H1 (cell line): ENCODE measurements at regions not wholly inside any gene's neighbourhood (a gene's known extent, or its start where the extent isn't known, plus 50 kb on each side); places are given as distances from the start of the nearest gene placed in this dataset.

Experiments
- CTCF ChIA-PET: fragments of 300-600 bp; sonication (Branson Sonifier 250); formaldehyde crosslinking; loops from one replicate; lab custom pipeline; 2021; ENCODE audit not compliant: partially characterized antibody; lab: Charles Lee
- POLR2A ChIA-PET: fragments of 300-600 bp; sonication (Branson Sonifier 250); formaldehyde crosslinking; loops from one replicate; lab custom pipeline; 2021; ENCODE audit warnings: inconsistent platforms; ENCODE audit not compliant: partially characterized antibody; lab: Charles Lee
- DNase-seq, 2 experiments: peaks; one replicate each; pipeline versions ENCODE4 v3.0.0 to v3.0.0-alpha.2; 2010 to 2022; ENCODE audit warnings: low spot score in 2 of 2, low read depth in 1 of 2, mixed read lengths in 1 of 2
- FAIRE-seq: peaks from 2 replicates; lab custom pipeline; 2011; peaks lifted over from hg19 to GRCh38; lab: Jason Lieb, UNC
- H2AFZ ChIP-seq: 2 replicates; pipeline ENCODE4 v1.8.1; 2012; ENCODE audit warnings: low read length, inconsistent platforms
- H2AK5ac ChIP-seq: 2 replicates; pipeline ENCODE4 v1.6.1; 2013; ENCODE audit warnings: low read depth, low read length
- H2BK120ac ChIP-seq: replicated peaks from 2 replicates; pipeline ENCODE3; 2013; ENCODE audit warnings: low read depth, low read length, inconsistent platforms
- H2BK12ac ChIP-seq: 2 replicates; pipeline ENCODE4 v1.6.1; 2013; ENCODE audit warnings: low read depth, low read length
- H2BK15ac ChIP-seq: 2 replicates; pipeline ENCODE4 v1.6.1; 2013; ENCODE audit warnings: low read length
- H2BK20ac ChIP-seq: 2 replicates; pipeline ENCODE4 v1.6.1; 2013; ENCODE audit warnings: low read length
- H2BK5ac ChIP-seq: 2 replicates; pipeline ENCODE4 v1.6.1; 2013; ENCODE audit warnings: low read depth, low read length
- H3K14ac ChIP-seq: 2 replicates; pipeline ENCODE4 v1.6.1; 2013; ENCODE audit warnings: inconsistent platforms; ENCODE audit not compliant: insufficient read length
- H3K18ac ChIP-seq: 2 replicates; pipeline ENCODE4 v1.6.1; 2013; ENCODE audit warnings: low read length; ENCODE audit errors: extremely low read depth
- H3K23ac ChIP-seq: 2 replicates; pipeline ENCODE4 v1.6.1; 2013; ENCODE audit warnings: inconsistent platforms; ENCODE audit not compliant: insufficient read length
- H3K23me2 ChIP-seq: 2 replicates; pipeline ENCODE4 v1.6.1; 2013; ENCODE audit warnings: low read depth, low read length
- H3K27ac ChIP-seq: 2 replicates; pipeline ENCODE4 v1.6.1; 2011; ENCODE audit warnings: low read depth, low read length, inconsistent platforms
- H3K27me3 ChIP-seq, 4 experiments: replicated peaks in 1 of 4; 1 replicate in 1 of 4; 2 replicates in 3 of 4; pipeline versions ENCODE4 v1.6.1 to v1.8.1; 2011 to 2013; ENCODE audit warnings: low read length in 3 of 4, mild to moderate bottlenecking in 3 of 4, inconsistent platforms in 2 of 4, mixed read lengths in 2 of 4, moderate library complexity in 1 of 4; ENCODE audit not compliant: control insufficient read depth in 3 of 4, insufficient read depth in 3 of 4; ENCODE audit errors: extremely low read depth in 1 of 4
- H3K36me3 ChIP-seq, 4 experiments: 2 replicates each; pipeline versions ENCODE4 v1.6.1 to v1.8.1; 2011 to 2013; ENCODE audit warnings: mild to moderate bottlenecking in 4 of 4, low read length in 3 of 4, moderate library complexity in 2 of 4, control low read depth in 1 of 4, inconsistent platforms in 1 of 4; ENCODE audit not compliant: insufficient read depth in 4 of 4, control insufficient read depth in 2 of 4
- H3K4ac ChIP-seq: replicated peaks from 2 replicates; pipeline ENCODE3; 2013; ENCODE audit warnings: low read length, low read depth, mixed read lengths, inconsistent platforms; ENCODE audit not compliant: insufficient read length
- H3K4me1 ChIP-seq, 4 experiments: replicated peaks in 1 of 4; 1 replicate in 1 of 4; 2 replicates in 3 of 4; pipeline versions ENCODE4 v1.6.1 to v1.8.1; 2011 to 2013; ENCODE audit warnings: low read length in 3 of 4, inconsistent platforms in 2 of 4, mixed read lengths in 1 of 4; ENCODE audit not compliant: insufficient read depth in 4 of 4, control insufficient read depth in 3 of 4
- H3K4me2 ChIP-seq, 2 experiments: 2 replicates each; pipeline versions ENCODE4 v1.6.1 to v1.8.1; 2011 to 2013; ENCODE audit warnings: low read depth in 2 of 2, low read length in 2 of 2, control low read depth in 1 of 2, inconsistent platforms in 1 of 2, mild to moderate bottlenecking in 1 of 2; ENCODE audit not compliant: insufficient read depth in 1 of 2
- H3K4me3 ChIP-seq, 4 experiments: fragments of 200-600, 300-600 bp in 1 of 4; sonication (generic), shearing (Covaris generic), sonication (Bioruptor Twin) in 1 of 4; 2 replicates each; pipeline versions ENCODE4 v1.5.1 to v1.8.1; 2011 to 2016; ENCODE audit warnings: low read length in 4 of 4, low read depth in 3 of 4, control low read depth in 2 of 4, inconsistent platforms in 2 of 4, mild to moderate bottlenecking in 2 of 4, mixed read lengths in 1 of 4, moderate library complexity in 1 of 4; ENCODE audit not compliant: insufficient read depth in 2 of 4; ENCODE audit errors: extremely low read depth in 1 of 4
- H3K56ac ChIP-seq: replicated peaks from 2 replicates; pipeline ENCODE3; 2013; ENCODE audit warnings: low read depth, mild to moderate bottlenecking, mixed read lengths, low read length, inconsistent platforms; ENCODE audit not compliant: insufficient read length
- H3K79me1 ChIP-seq: 2 replicates; pipeline ENCODE4 v1.6.1; 2013; ENCODE audit warnings: low read depth, low read length, control low read depth
- H3K79me2 ChIP-seq, 2 experiments: 2 replicates each; pipeline versions ENCODE4 v1.6.1 to v1.8.1; 2012 to 2013; ENCODE audit warnings: low read length in 2 of 2, mild to moderate bottlenecking in 2 of 2, inconsistent platforms in 1 of 2; ENCODE audit not compliant: insufficient read depth in 2 of 2, control insufficient read depth in 1 of 2
- H3K9ac ChIP-seq, 4 experiments: replicated peaks in 1 of 4; 1 replicate in 1 of 4; 2 replicates in 3 of 4; pipeline versions ENCODE4 v1.6.1 to v1.8.1; 2011 to 2013; ENCODE audit warnings: low read depth in 3 of 4, low read length in 3 of 4, control low read depth in 2 of 4, mild to moderate bottlenecking in 2 of 4, moderate library complexity in 2 of 4, inconsistent platforms in 1 of 4; ENCODE audit errors: extremely low read depth in 1 of 4
- H3K9me3 ChIP-seq, 2 experiments: 2 replicates each; pipeline versions ENCODE4 v1.6.1 to v1.8.1; 2012 to 2013; ENCODE audit warnings: mild to moderate bottlenecking in 2 of 2, moderate library complexity in 2 of 2, control low read depth in 1 of 2, inconsistent platforms in 1 of 2, low read depth in 1 of 2, low read length in 1 of 2, mixed read lengths in 1 of 2; ENCODE audit not compliant: insufficient read depth in 2 of 2
- H4K20me1 ChIP-seq, 2 experiments: replicated peaks in 1 of 2; 2 replicates each; pipeline versions ENCODE3 to v1.8.1; 2011 to 2013; ENCODE audit warnings: inconsistent platforms in 2 of 2, low read length in 2 of 2, mild to moderate bottlenecking in 1 of 2; ENCODE audit not compliant: insufficient read depth in 2 of 2, control insufficient read depth in 1 of 2
- H4K5ac ChIP-seq: 2 replicates; pipeline ENCODE4 v1.6.1; 2013; ENCODE audit warnings: low read length, low read depth, mixed read lengths, inconsistent platforms; ENCODE audit not compliant: insufficient read length
- H4K8ac ChIP-seq: 2 replicates; pipeline ENCODE4 v1.8.0; 2013; ENCODE audit warnings: mild to moderate bottlenecking, moderate library complexity, low read length, inconsistent platforms; ENCODE audit not compliant: insufficient read depth; ENCODE audit errors: extremely low read depth
- H4K91ac ChIP-seq: replicated peaks from 2 replicates; pipeline ENCODE3; 2013; ENCODE audit warnings: low read length, mixed read lengths, inconsistent platforms; ENCODE audit not compliant: insufficient read length
- BRCA1 ChIP-seq: IDR thresholded peaks from 2 replicates; pipeline ENCODE4 v1.6.1; 2012; ENCODE audit warnings: low read depth, low read length, improper control_type of control experiment
- EP300 ChIP-seq, 2 experiments: IDR thresholded peaks; 1 replicate in 1 of 2; 2 replicates in 1 of 2; pipeline ENCODE4 v1.6.1; 2011 to 2012; ENCODE audit warnings: low read depth in 2 of 2, low read length in 2 of 2, mild to moderate bottlenecking in 2 of 2, borderline replicate concordance in 1 of 2, inconsistent platforms in 1 of 2, moderate library complexity in 1 of 2
- NANOG ChIP-seq: IDR thresholded peaks from 2 replicates; pipeline ENCODE4 v1.6.1; 2011; ENCODE audit warnings: low read length, low read depth, mild to moderate bottlenecking, inconsistent platforms; ENCODE audit not compliant: insufficient read depth, poor library complexity, severe bottlenecking
- RBBP5 ChIP-seq: IDR thresholded peaks from 2 replicates; pipeline ENCODE4 v1.7.1; 2012; ENCODE audit warnings: low read depth, mild to moderate bottlenecking, inconsistent platforms, low read length, moderate library complexity, borderline replicate concordance
- SP1 ChIP-seq: IDR thresholded peaks from 2 replicates; pipeline ENCODE4 v1.6.1; 2011; ENCODE audit warnings: low read depth, low read length
- SUZ12 ChIP-seq: fragments of 200-600 bp; sonication (generic); IDR thresholded peaks from 2 replicates; pipeline ENCODE4 v1.6.1; 2012; ENCODE audit warnings: mild to moderate bottlenecking, inconsistent platforms, low read length, moderate library complexity, mixed read lengths
- TAF1 ChIP-seq: IDR thresholded peaks from 2 replicates; pipeline ENCODE4 v1.6.1; 2011; ENCODE audit warnings: mild to moderate bottlenecking, low read depth, low read length
- TCF12 ChIP-seq: IDR thresholded peaks from 2 replicates; pipeline ENCODE4 v1.6.1; 2011; ENCODE audit warnings: low read depth, mild to moderate bottlenecking, low read length
- TEAD4 ChIP-seq: IDR thresholded peaks from 2 replicates; pipeline ENCODE4 v1.6.1; 2012; ENCODE audit warnings: low read depth, low read length, inconsistent platforms, mixed read lengths
- ZNF274 ChIP-seq: IDR thresholded peaks from 2 replicates; pipeline ENCODE4 v1.7.0; 2012; ENCODE audit warnings: low read length, borderline replicate concordance; ENCODE audit errors: extremely low read depth
- WGBS, 2 experiments: shearing (Covaris generic) in 1 of 2; methylation state at CpG; one replicate each; pipeline versions ENCODE4 v1.1.6 to v1.1.7; 2013 to 2015; ENCODE audit warnings: low lambda C conversion rate in 2 of 2, mixed read lengths in 2 of 2, inconsistent platforms in 1 of 2, low coverage in 1 of 2, missing lambda C conversion rate in 1 of 2; ENCODE audit not compliant: insufficient replicate concordance in 2 of 2, insufficient coverage in 1 of 2, insufficient read length in 1 of 2; ENCODE audit errors: extremely low coverage in 1 of 2, missing lambda C conversion rate in 1 of 2; 5-methylcytosine and 5-hydroxymethylcytosine counted together

- H2BK5ac ChIP-seq = no peak overlapping the region
- peaks cover 0 to 2% (median 0%) of the 10 kb centered on the region in 4 experiments; a peak in 1 of 7 replicates for H3K4me1 ChIP-seq
- no peak overlapping the region for H4K5ac ChIP-seq
- H3K27ac ChIP-seq = no peak overlapping the region
- no peaks in the 10 kb centered on the region for H3K79me1 ChIP-seq
- no peaks in the 10 kb centered on the region for H3K23me2 ChIP-seq
- no peak overlapping the region for H3K18ac ChIP-seq
- no peak overlapping the region for H3K4me2 ChIP-seq
- no peak overlapping the region for H2AFZ ChIP-seq
- H3K27me3 ChIP-seq = no peaks in the 10 kb centered on the region
- H2AK5ac ChIP-seq = no peak overlapping the region
- no peak overlapping the region for H2BK12ac ChIP-seq
- FAIRE-seq = no peak
- H3K23ac ChIP-seq = no peak overlapping the region
- no peak overlapping the region for H2BK120ac ChIP-seq
- no peak overlapping the region for H3K56ac ChIP-seq
- 100% methylated on average over 3 of the region's 3 CpGs; no CpG with 5 or more reads in 1 of the 2 experiments for WGBS, 2 experiments
- H3K14ac ChIP-seq = no peak overlapping the region
- DNase-seq = no peak
- H3K4me3 ChIP-seq = no peak overlapping the region
- no peak overlapping the region for H3K9ac ChIP-seq
- no peaks in the 10 kb centered on the region for H4K20me1 ChIP-seq
- no peak overlapping the region for H4K8ac ChIP-seq
- H2BK20ac ChIP-seq = no peak overlapping the region
- H3K9me3 ChIP-seq = peaks cover under 1% of the 10 kb centered on the region in 2 experiments; a peak in 1 of 4 replicates
- H3K4ac ChIP-seq = no peak overlapping the region
- CTCF ChIA-PET = no interaction called here
- H3K36me3 ChIP-seq = no peaks in the 10 kb centered on the region
- no peak overlapping the region for H2BK15ac ChIP-seq
- H3K79me2 ChIP-seq = no peaks in the 10 kb centered on the region
- POLR2A ChIA-PET = no interaction called here
- H4K91ac ChIP-seq = no peak overlapping the region
- TF ChIP-seq BRCA1 = no peak
- TF ChIP-seq SP1 = no peak
- TF ChIP-seq EP300 (IDR thresholded peaks at IDR 0.05; ENCODE audit: borderline replicate concordance in 1 of 2, low read depth in 2 of 2, low read length in 2 of 2) = no peak
- no peak for TF ChIP-seq ZNF274
- TF ChIP-seq NANOG = no peak
- TF ChIP-seq RBBP5 = no peak
- no peak for TF ChIP-seq TAF1
- TF ChIP-seq SUZ12 = no peak
- no peak for TF ChIP-seq TCF12
- TF ChIP-seq TEAD4 = no peak
Observed at GRCh38 chrX:38968344-38969216, 167.3 kb downstream of the MID1IP1 start.
